SK-N-SH treated with all-trans-retinoic acid at 6 μM for 48 hours (cell line): ENCODE measurements at regions not wholly inside any gene's neighbourhood (a gene's known extent, or its start where the extent isn't known, plus 50 kb on each side); places are given as distances from the start of the nearest gene placed in this dataset.

ENCODE experiments used
- ATAC-seq: fragments of 200-7000 bp; cut with Tn5 transposase; 3 replicates; pipeline ENCODE4 v1.9.1; 2020; ENCODE audit warnings: mild to moderate bottlenecking, moderate library complexity
- ARNTL ChIP-seq: fragments of 450-650 bp; formaldehyde crosslinking; IDR thresholded peaks from 2 replicates; pipeline ENCODE4 v1.5.0; 2020; ENCODE audit warnings: low read depth, mild to moderate bottlenecking, moderate library complexity, borderline replicate concordance
- BACH2 ChIP-seq: fragments of 250-450 bp; sonication (Bioruptor Pico); IDR thresholded peaks from 2 replicates; pipeline ENCODE4 v1.9.0; 2021; ENCODE audit warnings: mild to moderate bottlenecking, borderline replicate concordance
- CREB5 ChIP-seq: fragments of 250-450 bp; sonication (Bioruptor Pico); IDR thresholded peaks from 2 replicates; pipeline ENCODE4 v1.5.1; 2020; ENCODE audit warnings: low read depth, mild to moderate bottlenecking, moderate library complexity
- CSDC2 ChIP-seq: fragments of 250-450 bp; sonication (Bioruptor Pico); IDR thresholded peaks from 2 replicates; pipeline ENCODE4 v1.5.0; 2020; ENCODE audit warnings: mild to moderate bottlenecking, moderate library complexity
- CSRNP3 ChIP-seq: fragments of 250-450 bp; sonication (Bioruptor Pico); IDR thresholded peaks from 2 replicates; pipeline ENCODE4 v1.5.1; 2021; ENCODE audit warnings: mild to moderate bottlenecking, moderate library complexity
- ISL1 ChIP-seq: fragments of 250-450 bp; sonication (Bioruptor Pico); IDR thresholded peaks from 2 replicates; pipeline ENCODE4 v2.1.2; 2022; ENCODE audit warnings: mild to moderate bottlenecking, moderate library complexity
- OSR1 ChIP-seq: fragments of 250-450 bp; sonication (Bioruptor Pico); IDR thresholded peaks from 2 replicates; pipeline ENCODE4 v1.8.0; 2022; ENCODE audit warnings: moderate library complexity, mild to moderate bottlenecking, inconsistent platforms
- PATZ1 ChIP-seq: fragments of 250-450 bp; sonication (Bioruptor Pico); IDR thresholded peaks from 2 replicates; pipeline ENCODE4 v1.8.0; 2020; ENCODE audit warnings: mild to moderate bottlenecking, moderate library complexity, borderline replicate concordance
- POU6F1 ChIP-seq: fragments of 250-450 bp; sonication (Bioruptor Pico); IDR thresholded peaks from 2 replicates; pipeline ENCODE4 v1.8.0; 2021; ENCODE audit warnings: low read depth, mild to moderate bottlenecking, moderate library complexity, borderline replicate concordance
- PPARA ChIP-seq: fragments of 250-450 bp; sonication (Bioruptor Pico); IDR thresholded peaks from 2 replicates; pipeline ENCODE4 v1.5.0; 2020; ENCODE audit warnings: mild to moderate bottlenecking, borderline replicate concordance
- RARB ChIP-seq: fragments of 250-450 bp; sonication (Bioruptor Pico); IDR thresholded peaks from 2 replicates; pipeline ENCODE4 v1.8.0; 2021; ENCODE audit warnings: mild to moderate bottlenecking, moderate library complexity
- SNAI2 ChIP-seq: fragments of 250-450 bp; sonication (Bioruptor Pico); IDR thresholded peaks from 2 replicates; pipeline ENCODE4 v1.5.0; 2020; ENCODE audit warnings: mild to moderate bottlenecking, moderate library complexity
- TCF4 ChIP-seq: fragments of 250-450 bp; sonication (Bioruptor Pico); IDR thresholded peaks from 2 replicates; pipeline ENCODE4 v1.8.0; 2021; ENCODE audit warnings: mild to moderate bottlenecking, moderate library complexity, borderline replicate concordance
- TSHZ2 ChIP-seq: fragments of 250-450 bp; sonication (Bioruptor Pico); IDR thresholded peaks from 2 replicates; pipeline ENCODE4 v1.5.0; 2020; ENCODE audit warnings: mild to moderate bottlenecking, moderate library complexity
- ZC3H10 ChIP-seq: fragments of 250-450 bp; sonication (Bioruptor Pico); IDR thresholded peaks from 2 replicates; pipeline ENCODE4 v1.5.1; 2021; ENCODE audit warnings: mild to moderate bottlenecking, moderate library complexity
- ZFP3 ChIP-seq: fragments of 250-450 bp; sonication (Bioruptor Pico); IDR thresholded peaks from 2 replicates; pipeline ENCODE4 v1.5.0; 2020; ENCODE audit warnings: mild to moderate bottlenecking, moderate library complexity
- ZFP30 ChIP-seq: fragments of 450-650 bp; formaldehyde crosslinking; IDR thresholded peaks from 2 replicates; pipeline ENCODE4 v1.5.0; 2022; ENCODE audit warnings: mild to moderate bottlenecking, moderate library complexity
- ZNF565 ChIP-seq: fragments of 450-650 bp; formaldehyde crosslinking; conservative IDR thresholded peaks from 2 replicates; pipeline ENCODE4 v1.5.0; 2020; ENCODE audit warnings: low read depth, mild to moderate bottlenecking, moderate library complexity
- ZNF70 ChIP-seq: fragments of 450-650 bp; formaldehyde crosslinking; IDR thresholded peaks from 2 replicates; pipeline ENCODE4 v1.5.0; 2020; ENCODE audit warnings: mild to moderate bottlenecking, moderate library complexity
- ZNF8 ChIP-seq: fragments of 450-650 bp; formaldehyde crosslinking; IDR thresholded peaks from 2 replicates; pipeline ENCODE4 v1.5.0; 2020; ENCODE audit warnings: mild to moderate bottlenecking, moderate library complexity

- TF ChIP-seq PATZ1 (CRISPR knock-in tag) = no peak
- no peak for TF ChIP-seq PPARA (CRISPR knock-in tag)
- no peak for TF ChIP-seq BACH2 (CRISPR knock-in tag)
- TF ChIP-seq ZNF565 = no peak
- no peak for TF ChIP-seq OSR1 (CRISPR knock-in tag)
- TF ChIP-seq ZFP30 (CRISPR knock-in tag) = no peak
- TF ChIP-seq CSRNP3 (CRISPR knock-in tag) = no peak
- TF ChIP-seq CREB5 (CRISPR knock-in tag) = no peak
- no peak for ATAC-seq
Measured at GRCh38 chr10:117740691-117741222, 198.2 kb downstream of the EMX2 start.

GRCh38 chr10:117741524-117741923 is 199.0 kb downstream of the EMX2 start:
- ATAC-seq = no peak
- TF ChIP-seq ZNF70 (CRISPR knock-in tag) (no peak), PATZ1 (CRISPR knock-in tag) (no peak), ZFP3 (CRISPR knock-in tag) (no peak), POU6F1 (CRISPR knock-in tag) (no peak), ZNF565 (no peak), CSDC2 (CRISPR knock-in tag) (no peak), SNAI2 (no peak), RARB (CRISPR knock-in tag) (no peak), ZC3H10 (no peak), TSHZ2 (no peak), ZNF8 (no peak), ZFP30 (CRISPR knock-in tag) (no peak), PPARA (CRISPR knock-in tag) (no peak), TCF4 (no peak), ISL1 (no peak), OSR1 (CRISPR knock-in tag) (no peak)

- no peak for ATAC-seq
- no peak for TF ChIP-seq ZFP30 (CRISPR knock-in tag)
- no peak for TF ChIP-seq PATZ1 (CRISPR knock-in tag)
- TF ChIP-seq ARNTL (CRISPR knock-in tag) = no peak
- TF ChIP-seq RARB (CRISPR knock-in tag) = no peak
- TF ChIP-seq TSHZ2 = no peak
- TF ChIP-seq TCF4 = no peak
- no peak for TF ChIP-seq BACH2 (CRISPR knock-in tag)
- TF ChIP-seq ZNF8 = no peak
- TF ChIP-seq CSDC2 (CRISPR knock-in tag) = no peak
Measured at GRCh38 chr10:117743509-117743908, 201.0 kb downstream of the EMX2 start.
